HFF-Myc (cell line): ENCODE measurements at regions not wholly inside any gene's neighbourhood (a gene's known extent, or its start where the extent isn't known, plus 50 kb on each side); places are given as distances from the start of the nearest gene placed in this dataset.

Source experiments
- DNase-seq: peaks from one replicate; pipeline ENCODE4 v3.0.0-alpha.2; 2011; ENCODE audit warnings: low read depth; ENCODE audit errors: extremely low read depth
- H3K4me3 ChIP-seq: replicated peaks from 2 replicates; pipeline ENCODE4 v1.5.1; 2011; ENCODE audit warnings: low read depth, mild to moderate bottlenecking, control low read depth, low read length
- TF ChIP-seq, protein P1 (sequence below): IDR thresholded peaks from 2 replicates; pipeline ENCODE4 v1.5.1; 2012; ENCODE audit warnings: mild to moderate bottlenecking, low read depth, low read length, control low read depth; ENCODE audit errors: missing control alignments

DNA sequence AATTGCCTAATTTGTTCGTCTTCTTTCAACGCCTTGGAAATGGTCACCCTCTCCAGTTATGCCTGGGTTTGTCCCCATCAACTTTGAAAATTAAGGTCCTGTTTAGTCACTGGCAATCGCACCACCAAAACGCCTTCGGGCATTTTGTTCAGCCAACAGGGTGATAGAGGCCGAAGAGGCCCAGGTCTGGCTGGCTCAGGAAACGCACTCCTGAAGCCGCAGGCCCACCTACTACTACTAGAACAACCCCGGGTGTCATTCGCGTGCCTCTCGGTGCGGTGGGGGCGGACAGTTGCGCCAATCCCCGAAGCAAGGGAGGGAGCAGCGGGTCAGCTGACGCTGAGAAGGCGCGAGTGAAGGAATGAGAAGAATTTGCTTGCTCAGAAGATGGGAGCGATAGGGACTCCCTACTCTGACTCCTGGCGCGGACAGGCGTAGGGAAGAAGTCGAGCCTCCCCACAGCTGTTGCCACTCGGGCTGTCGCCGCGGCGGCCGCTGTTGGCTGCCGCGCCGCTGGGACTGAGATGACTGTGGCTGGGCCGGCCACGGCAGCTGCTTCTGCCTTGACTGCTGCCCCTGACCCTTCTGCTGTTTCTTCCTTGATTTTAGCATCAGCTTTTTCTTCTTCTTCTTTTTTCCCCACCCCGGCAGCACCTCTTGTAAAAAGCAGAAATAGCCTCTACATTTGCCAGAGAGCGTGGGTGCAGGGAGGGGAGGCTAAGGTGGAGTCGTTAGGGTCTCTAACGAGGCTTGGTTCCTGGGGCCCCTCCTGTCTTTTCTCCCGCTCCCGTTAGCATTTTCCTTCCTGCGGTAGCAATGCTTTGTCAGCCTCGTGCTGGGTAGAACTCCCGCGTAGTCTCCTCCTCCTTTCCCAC lies 387.6 kb downstream of the FIGN start:
- TF ChIP-seq, protein P1, sequence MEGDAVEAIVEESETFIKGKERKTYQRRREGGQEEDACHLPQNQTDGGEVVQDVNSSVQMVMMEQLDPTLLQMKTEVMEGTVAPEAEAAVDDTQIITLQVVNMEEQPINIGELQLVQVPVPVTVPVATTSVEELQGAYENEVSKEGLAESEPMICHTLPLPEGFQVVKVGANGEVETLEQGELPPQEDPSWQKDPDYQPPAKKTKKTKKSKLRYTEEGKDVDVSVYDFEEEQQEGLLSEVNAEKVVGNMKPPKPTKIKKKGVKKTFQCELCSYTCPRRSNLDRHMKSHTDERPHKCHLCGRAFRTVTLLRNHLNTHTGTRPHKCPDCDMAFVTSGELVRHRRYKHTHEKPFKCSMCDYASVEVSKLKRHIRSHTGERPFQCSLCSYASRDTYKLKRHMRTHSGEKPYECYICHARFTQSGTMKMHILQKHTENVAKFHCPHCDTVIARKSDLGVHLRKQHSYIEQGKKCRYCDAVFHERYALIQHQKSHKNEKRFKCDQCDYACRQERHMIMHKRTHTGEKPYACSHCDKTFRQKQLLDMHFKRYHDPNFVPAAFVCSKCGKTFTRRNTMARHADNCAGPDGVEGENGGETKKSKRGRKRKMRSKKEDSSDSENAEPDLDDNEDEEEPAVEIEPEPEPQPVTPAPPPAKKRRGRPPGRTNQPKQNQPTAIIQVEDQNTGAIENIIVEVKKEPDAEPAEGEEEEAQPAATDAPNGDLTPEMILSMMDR = no peak
- peak; percentile 16 for DNase-seq
- H3K4me3 ChIP-seq = peak overlapping the region; percentile 14

DNA sequence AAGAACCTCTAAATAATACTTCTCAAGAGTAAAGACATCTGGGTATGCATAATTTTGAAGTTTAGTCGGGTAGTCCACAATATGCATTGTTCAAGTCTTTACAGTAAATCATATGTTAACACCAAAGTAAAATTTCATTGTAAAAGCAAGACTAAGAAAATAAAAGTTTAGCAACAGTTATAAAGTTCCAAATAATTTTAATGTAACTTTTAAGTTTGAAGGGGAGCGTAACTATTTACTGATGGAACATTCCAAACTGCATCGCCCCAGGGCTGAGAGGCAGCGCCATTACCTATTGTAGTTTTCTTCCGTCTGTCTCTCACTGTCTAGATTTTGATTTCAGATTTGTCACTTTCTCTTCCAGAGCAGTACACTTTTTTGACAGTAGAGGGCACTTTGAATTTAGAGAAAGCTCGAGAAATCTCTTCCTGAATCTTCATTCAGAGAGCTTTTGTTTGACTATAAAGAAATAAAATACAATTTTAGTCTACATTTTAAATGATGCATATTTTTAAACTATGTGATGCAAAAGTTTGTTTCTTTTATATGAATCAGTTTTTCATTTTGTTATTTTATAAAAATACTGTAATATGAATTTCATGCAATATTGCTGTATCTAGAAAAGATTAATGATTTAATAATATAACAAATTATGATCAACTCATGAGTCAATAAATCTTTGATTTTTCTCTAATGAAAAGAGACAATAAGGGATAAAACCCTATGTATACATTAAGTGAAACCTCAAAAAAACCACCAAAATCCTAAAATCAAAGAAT lies 389.8 kb downstream of the FIGN start:
- H3K4me3 ChIP-seq = no peak overlapping the region
- TF ChIP-seq, protein P1 = peak; percentile 58
- DNase-seq = no peak

DNA sequence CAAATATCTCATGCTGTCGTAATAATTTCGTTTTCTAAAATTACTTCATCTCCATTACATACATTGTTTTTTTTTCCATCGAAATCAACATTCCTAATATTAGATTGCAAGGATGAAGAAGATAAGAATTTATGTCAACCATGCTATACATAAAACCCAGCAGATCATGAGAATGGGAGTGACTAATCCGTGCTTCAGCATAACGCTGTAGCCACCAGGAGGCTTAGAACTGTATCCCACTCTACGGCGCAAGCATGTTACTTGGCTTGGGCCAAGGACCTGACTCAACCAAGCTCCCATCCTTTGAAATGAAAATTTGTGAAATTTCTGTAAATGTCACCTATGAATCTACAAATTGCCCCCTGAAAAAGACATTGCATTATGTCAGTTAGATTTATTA lies 392.5 kb downstream of the FIGN start:
- TF ChIP-seq, protein P1 = no peak
- H3K4me3 ChIP-seq = no peak overlapping the region
- DNase-seq = no peak

- TF ChIP-seq, protein P1 = no peak
- H3K4me3 ChIP-seq = no peak overlapping the region
- DNase-seq = no peak
Measured at GRCh38 chr2:163341426-163341825, 394.4 kb downstream of the FIGN start.

DNA sequence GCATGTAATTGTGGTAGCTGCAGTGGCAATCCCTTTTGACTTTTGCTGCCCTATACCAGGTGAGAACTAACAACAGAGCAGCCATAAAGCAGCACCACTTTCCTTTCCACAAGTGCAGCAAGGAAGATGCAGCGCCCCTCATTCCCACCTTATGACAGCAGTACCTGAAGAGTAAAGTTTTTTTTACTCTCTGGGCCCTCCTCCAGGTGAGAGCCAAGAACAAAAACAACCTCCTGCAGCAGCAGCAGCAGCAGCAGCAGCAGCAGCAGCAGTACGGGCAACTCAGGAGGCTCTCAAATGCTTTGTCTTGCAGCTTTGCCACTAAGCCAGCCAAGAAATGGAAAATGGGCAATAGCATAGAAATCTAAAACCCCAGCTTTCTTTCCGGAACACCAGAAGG lies 397.5 kb downstream of the FIGN start:
- TF ChIP-seq, protein P1 = no peak
- H3K4me3 ChIP-seq = no peak overlapping the region
- DNase-seq = no peak

DNA sequence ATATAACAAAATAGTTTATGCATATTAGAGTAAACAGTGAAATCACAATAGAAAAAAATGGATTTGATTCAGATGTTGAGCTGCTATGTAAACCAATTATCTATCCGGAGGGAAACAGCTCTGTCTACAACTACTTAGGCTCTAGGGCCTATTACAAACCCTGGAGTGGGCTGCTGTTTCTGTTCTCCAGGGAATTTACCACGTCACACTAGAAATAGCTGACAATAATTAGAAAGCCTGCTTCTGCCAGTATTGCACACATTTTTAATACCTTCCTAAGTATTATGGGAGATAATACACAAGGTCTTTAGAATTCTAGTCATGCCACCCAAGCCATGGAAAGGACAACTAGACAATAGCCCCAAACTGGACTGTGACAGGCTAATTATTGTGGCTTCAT lies 411.1 kb downstream of the FIGN start:
- DNase-seq = no peak
- no peak overlapping the region for H3K4me3 ChIP-seq
- TF ChIP-seq, protein P1 = no peak
